AG20443 (cell line): ENCODE measurements at regions not wholly inside any gene's neighbourhood (a gene's known extent, or its start where the extent isn't known, plus 50 kb on each side); places are given as distances from the start of the nearest gene placed in this dataset.

Experiments used
- DNase-seq: peaks from one replicate; pipeline ENCODE4 v3.0.0; 2012; ENCODE audit warnings: low spot score, mixed read lengths

DNA sequence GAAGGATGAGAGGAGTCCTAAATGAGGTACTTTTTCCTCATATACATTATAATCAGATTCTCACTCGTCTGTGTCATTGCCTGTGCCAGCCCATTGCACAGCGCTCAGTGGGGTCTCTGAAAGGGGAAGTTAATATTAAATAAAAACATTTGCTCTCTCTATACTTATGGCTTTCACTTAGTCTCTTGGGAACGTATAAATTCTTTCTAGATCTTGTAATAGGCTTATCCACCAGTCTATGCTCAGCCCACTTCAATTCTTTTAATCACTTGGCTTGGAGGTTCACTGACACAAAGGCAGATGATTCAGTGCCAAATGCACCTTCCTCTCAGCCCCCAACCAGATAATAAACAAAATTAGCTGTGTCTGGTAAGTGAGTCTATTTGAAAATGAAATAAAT lies 164.3 kb upstream of the OGFRL1 start:
- DNase-seq: no peak

- DNase-seq: no peak
These were observed 163.4 kb upstream of the OGFRL1 start for GRCh38 chr6:71125216-71125615.

DNA sequence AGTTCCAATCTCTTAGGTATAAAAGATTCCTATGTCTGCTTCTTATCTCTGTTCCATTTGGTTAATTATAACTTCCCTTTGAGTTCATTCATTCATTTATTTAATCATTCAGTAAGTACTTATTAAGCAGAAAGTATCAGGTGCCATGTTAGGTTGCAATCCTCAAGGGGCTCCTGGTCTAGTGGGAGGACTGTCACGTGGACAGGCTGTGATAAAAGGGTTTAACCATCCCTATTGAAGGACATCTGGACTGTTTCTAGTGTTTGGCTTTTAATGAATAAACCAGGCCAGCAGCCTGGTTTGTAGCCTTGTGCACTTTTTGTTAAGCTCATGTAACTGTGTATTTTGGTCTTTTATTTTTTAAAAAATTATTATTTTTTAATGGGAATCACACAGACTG lies 162.1 kb upstream of the OGFRL1 start:
- no peak for DNase-seq

DNA sequence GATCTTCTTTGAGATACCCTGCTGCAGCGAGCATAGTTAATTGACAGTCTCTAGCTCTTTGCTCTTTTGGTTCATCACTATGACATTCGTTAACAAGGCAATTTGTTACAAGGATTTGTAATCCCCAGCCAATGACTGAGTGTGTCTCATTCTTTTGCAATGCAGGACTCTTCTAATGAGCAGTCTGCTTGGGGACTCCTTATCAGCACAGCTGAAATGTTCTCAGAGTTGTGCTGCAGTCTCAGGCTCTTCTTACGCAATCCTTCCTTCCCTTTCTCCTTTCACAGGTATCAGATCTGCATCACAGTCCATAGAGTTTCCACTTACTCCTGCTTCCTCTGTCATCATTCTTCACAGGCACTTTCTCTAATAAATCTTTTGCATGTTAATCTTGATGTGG lies 161.2 kb upstream of the OGFRL1 start:
- no peak for DNase-seq

DNA sequence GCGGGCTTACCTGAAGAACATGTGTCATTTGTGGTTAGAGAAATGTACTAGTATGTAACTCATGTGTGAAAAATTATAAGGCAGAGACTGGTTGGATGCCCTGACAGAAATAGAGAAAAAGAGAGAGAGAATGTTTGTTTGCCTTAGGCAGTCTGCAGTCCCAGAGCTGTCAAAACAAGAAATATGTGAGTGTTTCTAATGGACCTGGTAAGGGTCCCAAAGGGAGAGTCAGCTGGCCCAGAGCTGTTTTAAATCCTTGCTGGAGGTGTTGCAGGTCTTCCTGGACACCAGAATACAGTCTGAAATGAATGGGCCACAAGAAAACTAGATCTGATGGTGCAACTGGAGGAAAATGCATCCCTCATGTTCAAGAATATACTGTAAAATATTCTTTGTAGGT lies 158.3 kb upstream of the OGFRL1 start:
- no peak for DNase-seq

DNA sequence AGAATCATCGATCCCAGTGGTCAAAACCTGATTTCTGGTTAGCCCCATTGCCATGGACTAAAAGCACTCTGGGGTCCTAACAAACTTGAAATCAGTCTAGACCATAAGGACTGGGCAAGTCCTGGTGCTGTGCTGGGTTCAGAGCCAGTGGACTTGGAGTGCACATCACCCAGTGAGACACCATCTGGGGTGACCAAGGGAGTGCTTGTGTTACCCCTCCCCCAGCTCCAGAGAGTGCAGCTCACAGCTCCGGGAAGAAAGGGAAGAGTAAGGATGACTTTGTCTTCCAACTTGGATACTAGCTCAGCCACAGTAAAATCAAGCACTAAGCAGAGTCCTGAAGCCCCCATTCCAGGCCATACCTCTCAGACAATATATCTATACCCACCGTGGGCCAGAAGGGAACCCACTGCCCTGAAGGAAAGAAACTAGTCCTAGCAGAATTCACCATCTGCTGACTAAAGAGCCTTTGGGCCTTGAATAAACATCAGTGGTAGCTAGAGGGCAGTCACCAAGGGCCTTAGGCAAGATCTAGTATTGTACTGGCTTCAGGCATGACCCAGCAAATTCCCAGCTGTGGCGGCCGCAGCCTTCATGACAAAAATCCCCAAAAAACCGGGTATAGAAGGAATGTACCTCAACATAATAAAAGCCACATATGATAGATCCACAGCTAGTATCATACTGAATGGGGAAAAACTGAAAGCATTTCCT lies 153.5 kb upstream of the OGFRL1 start:
- no peak for DNase-seq

DNA sequence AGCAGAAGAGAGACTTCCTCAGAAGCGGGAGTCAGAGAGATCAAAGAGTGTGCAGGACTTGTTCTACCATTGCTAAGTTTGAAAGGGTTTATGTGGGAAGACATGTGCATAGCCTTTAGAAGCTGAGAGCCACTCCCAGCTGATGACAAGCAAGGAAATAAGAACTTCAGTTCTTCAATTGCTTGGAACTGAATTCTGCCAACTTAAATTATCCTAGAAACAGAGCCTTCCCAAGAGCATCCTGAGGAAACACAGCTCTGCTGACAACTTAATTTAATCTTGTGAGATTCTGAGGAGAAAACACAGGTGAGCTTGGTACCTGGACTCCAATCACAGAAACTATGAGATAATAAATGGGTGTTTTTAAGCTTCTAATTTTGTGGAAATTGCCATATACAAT lies 150.6 kb upstream of the OGFRL1 start:
- DNase-seq: no peak

- DNase-seq: no peak
These were observed 150.2 kb upstream of the OGFRL1 start for GRCh38 chr6:71138376-71138775.

DNA sequence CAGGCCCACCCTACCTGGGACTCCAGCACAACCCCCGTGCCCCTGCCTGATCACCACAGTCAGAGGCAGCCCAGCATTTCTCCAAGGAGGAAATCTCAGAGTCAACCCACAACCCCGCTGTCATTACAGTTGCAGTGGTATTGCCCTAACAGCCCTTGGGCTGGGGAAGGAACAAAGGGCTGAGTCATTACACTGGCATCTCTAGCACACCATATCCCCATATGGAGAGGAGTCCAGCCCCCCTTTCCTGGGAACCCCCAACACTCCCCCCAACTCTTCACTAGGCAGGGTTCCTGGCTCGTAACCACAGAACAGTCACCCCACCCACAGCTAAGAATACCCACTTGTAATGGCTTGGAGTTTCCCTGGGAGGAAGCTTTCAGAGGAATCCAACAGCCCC lies 149.4 kb upstream of the OGFRL1 start:
- no peak for DNase-seq

DNA sequence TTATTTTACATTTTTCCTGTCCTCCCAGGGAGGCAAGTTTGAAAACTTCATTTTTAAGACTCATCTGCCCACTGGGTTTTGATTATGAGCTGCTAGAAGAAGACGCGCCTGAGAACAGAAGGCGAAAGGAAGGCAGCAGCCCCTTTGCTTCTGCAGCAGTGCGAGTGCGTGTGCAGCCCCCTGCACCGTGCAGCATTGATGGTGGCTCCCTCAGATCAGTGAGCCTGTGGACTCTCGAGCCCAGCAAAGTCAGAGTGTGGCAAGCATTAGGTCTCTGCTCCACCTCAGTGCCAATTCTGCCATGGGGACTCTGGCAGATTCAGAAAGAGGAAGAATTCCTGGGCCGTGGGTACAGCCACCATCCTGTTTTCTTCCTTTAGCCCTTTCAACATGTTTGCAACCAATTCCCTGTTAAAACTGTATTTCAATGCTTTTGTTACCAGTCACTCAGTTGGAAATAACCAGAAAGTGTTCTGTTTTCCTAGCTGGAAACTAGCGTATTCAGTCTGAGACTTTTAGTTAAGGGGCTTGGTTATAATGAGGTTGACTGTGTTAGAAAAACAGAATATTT lies 134.8 kb upstream of the OGFRL1 start:
- DNase-seq: no peak

GRCh38 chr6:71157345-71157744 lies 131.3 kb upstream of the OGFRL1 start:
- no peak for DNase-seq

- no peak for DNase-seq
These were observed 123.7 kb upstream of the OGFRL1 start for GRCh38 chr6:71164890-71165289.

DNA sequence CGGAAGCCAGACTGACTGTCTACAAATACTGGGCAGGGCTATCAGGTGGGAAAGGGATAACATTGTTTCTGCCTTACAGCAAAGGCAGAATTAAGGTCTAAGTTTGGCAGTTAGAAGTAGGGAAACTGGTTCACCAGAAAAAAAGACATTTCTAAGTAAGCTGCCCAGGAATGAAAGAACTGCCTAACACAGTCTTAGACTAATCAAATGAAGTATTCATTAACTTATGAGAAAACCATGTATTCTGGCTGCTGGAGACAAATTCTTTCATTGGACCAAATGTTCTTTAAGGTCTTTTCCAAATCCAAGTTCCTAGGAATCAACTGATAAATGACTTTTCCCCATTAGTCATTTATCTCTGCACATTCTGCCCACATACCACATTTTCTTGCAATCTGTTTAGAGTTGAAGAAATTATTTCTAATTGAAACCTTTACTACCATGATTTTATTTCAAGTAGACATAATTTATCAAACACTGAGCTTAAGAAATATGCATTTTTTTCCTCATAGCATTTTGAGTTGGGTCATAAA lies 120.3 kb upstream of the OGFRL1 start:
- DNase-seq: no peak

GRCh38 chr6:71171497-71172070 lies 117.0 kb upstream of the OGFRL1 start:
- no peak for DNase-seq

- no peak for DNase-seq
These were observed 109.2 kb upstream of the OGFRL1 start for GRCh38 chr6:71179249-71179885.

- peak; percentile 90 for DNase-seq
These were observed 107.0 kb upstream of the OGFRL1 start for GRCh38 chr6:71181565-71181964.

- DNase-seq: no peak
These were observed 101.5 kb upstream of the OGFRL1 start for GRCh38 chr6:71187141-71187540.

DNA sequence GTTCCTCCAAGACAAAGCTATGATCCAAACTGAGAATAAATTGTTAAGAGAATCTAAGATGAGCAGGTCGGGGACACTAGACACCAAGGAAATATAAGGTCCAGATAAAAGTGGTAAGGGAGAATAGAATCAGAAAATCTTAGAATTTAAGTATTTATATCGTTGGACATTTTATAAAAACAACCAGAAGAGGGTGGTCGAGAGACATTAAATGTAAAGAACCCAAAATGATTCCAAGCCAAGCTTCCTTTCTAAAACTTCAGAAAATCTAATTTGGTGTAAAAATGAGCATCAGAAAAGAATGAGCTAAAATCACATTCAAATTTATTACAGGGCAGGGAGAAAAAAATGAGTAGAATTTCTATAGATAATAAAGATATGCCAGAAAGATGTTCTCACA lies 97.8 kb upstream of the OGFRL1 start:
- peak; percentile 11 for DNase-seq

GRCh38 chr6:71194724-71195123 lies 93.9 kb upstream of the OGFRL1 start:
- peak; percentile 76 for DNase-seq

DNA sequence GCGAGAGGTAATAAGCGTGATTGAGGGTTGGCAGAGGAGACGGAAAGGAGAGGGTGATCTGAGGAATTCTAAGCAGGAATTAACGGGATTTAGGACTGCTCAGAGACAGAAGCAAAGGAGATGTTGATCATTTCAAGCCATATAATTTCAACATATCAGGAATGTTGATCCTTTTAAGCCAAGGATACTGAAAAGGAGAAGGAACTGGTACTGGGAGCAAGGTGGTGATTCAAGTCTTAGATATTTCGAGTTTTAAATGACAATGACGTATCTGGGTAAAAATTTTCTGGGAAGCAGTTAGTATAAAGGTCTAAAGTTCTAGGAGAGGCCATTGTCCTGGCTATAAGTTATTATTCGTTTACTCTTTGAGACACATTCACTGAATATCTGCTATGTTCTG lies 91.3 kb upstream of the OGFRL1 start:
- DNase-seq: peak; percentile 37

DNA sequence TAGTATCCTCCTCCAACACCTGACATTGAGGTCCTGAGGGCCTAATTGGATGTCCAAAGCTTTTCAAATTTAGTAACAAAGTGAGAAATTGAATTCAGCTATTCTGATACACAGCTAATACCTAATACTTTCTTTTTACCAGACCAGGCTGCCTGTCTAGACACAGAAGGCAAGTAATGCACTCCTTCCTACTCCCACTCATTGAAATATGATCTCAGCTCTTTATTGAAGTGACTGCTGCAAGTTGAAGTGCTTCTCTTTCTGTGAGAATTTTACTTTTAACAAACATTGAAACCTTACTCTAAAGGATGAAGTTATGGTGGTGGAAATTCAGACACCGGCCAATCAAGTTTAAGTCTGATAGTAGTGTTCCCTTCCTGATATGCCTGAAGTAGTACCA lies 90.8 kb upstream of the OGFRL1 start:
- DNase-seq: peak; percentile 27

GRCh38 chr6:71198908-71199307 lies 89.7 kb upstream of the OGFRL1 start:
- DNase-seq: no peak

GRCh38 chr6:71199736-71200135 lies 88.9 kb upstream of the OGFRL1 start:
- DNase-seq: no peak
